ENCODE measurements at regions not wholly inside any gene's neighbourhood (a gene's known extent, or its start where the extent isn't known, plus 50 kb on each side); places are given as distances from the start of the nearest gene placed in this dataset.

GRCh38 chr2:146659976-146660375, 1184.9 kb upstream of the ACVR2A start:
- H3K4me3 ChIP-seq (replicated peaks; ENCODE audit: low read depth, low read length): no peak overlapping the region
- TF ChIP-seq CTCF (IDR thresholded peaks at IDR 0.05; ENCODE audit: low read depth, low read length, missing control alignments): no peak
- DNase-seq (ENCODE audit: extremely low read depth, low read depth): no peak

- peak; percentile 7 for DNase-seq (ENCODE audit: extremely low read depth, low read depth)
- no peak for TF ChIP-seq CTCF (IDR thresholded peaks at IDR 0.05; ENCODE audit: low read depth, low read length, missing control alignments)
- H3K4me3 ChIP-seq (replicated peaks; ENCODE audit: low read depth, low read length): no peak overlapping the region
These were observed 1192.5 kb upstream of the ACVR2A start for GRCh38 chr2:146652311-146652710.

- H3K4me3 ChIP-seq (replicated peaks; ENCODE audit: low read depth, low read length): no peak overlapping the region
- no peak for DNase-seq (ENCODE audit: extremely low read depth, low read depth)
- no peak for TF ChIP-seq CTCF (IDR thresholded peaks at IDR 0.05; ENCODE audit: low read depth, low read length, missing control alignments)
These were observed 1193.5 kb upstream of the ACVR2A start for GRCh38 chr2:146651361-146651760.

GRCh38 chr2:146642066-146642465, 1202.8 kb upstream of the ACVR2A start:
- H3K4me3 ChIP-seq (replicated peaks; ENCODE audit: low read depth, low read length): no peak overlapping the region
- no peak for TF ChIP-seq CTCF (IDR thresholded peaks at IDR 0.05; ENCODE audit: low read depth, low read length, missing control alignments)
- DNase-seq (ENCODE audit: extremely low read depth, low read depth): no peak

- TF ChIP-seq CTCF (IDR thresholded peaks at IDR 0.05; ENCODE audit: low read depth, low read length, missing control alignments): no peak
- peak; percentile 9 for DNase-seq (ENCODE audit: extremely low read depth, low read depth)
- no peak overlapping the region for H3K4me3 ChIP-seq (replicated peaks; ENCODE audit: low read depth, low read length)
These were observed 1210.4 kb upstream of the ACVR2A start for GRCh38 chr2:146634230-146635097.

DNA sequence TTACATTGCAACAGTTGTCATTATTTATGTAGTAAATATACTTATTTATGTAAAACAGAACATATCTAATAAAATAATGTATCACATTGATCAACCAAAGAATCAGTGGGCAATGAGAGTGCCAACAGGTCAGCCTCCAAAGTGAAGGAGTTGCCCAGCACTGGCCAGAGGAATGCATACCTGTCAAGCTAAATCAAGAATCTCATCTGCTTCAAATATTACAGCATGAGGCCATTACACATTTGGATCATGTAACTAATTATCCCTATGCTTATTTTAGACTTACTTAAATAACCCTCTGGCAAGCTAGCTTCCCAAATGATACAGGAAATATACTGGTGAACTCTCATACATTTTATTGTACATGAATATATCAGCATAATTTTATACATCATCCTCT, 1211.7 kb upstream of the ACVR2A start:
- H3K4me3 ChIP-seq (replicated peaks; ENCODE audit: low read depth, low read length): no peak overlapping the region
- no peak for DNase-seq (ENCODE audit: extremely low read depth, low read depth)
- no peak for TF ChIP-seq CTCF (IDR thresholded peaks at IDR 0.05; ENCODE audit: low read depth, low read length, missing control alignments)

All from HFF-Myc (cell line).